Thoracic aorta (tissue), 2 donors: ENCODE measurements at regions not wholly inside any gene's neighbourhood (a gene's known extent, or its start where the extent isn't known, plus 50 kb on each side); places are given as distances from the start of the nearest gene placed in this dataset.

Source experiments
- ATAC-seq: fragments of 150-250 bp; one replicate; pipeline ENCODE4 v1.8.0; 2017; ENCODE audit warnings: low read depth; ENCODE audit not compliant: insufficient number of reproducible peaks, low FRiP score
- DNase-seq: peaks from one replicate; pipeline ENCODE4 v3.0.0-alpha.2; 2020; ENCODE audit warnings: low spot score
- H3K27ac ChIP-seq, 2 donors: fragments of 200-600 bp; sonication (generic); 1 replicate in 1 of 2; 2 replicates in 1 of 2; pipeline ENCODE4 v1.5.1; 2016; ENCODE audit warnings: mild to moderate bottlenecking in 2 of 2, moderate library complexity in 2 of 2
- H3K27me3 ChIP-seq: fragments of 200-600 bp; sonication (generic); replicated peaks from 2 replicates; pipeline ENCODE4 v1.6.0; 2016; ENCODE audit warnings: mild to moderate bottlenecking; ENCODE audit not compliant: insufficient read depth
- H3K36me3 ChIP-seq: fragments of 200-600 bp; sonication (generic); one replicate; pipeline ENCODE4 v1.5.1; 2016
- H3K4me1 ChIP-seq, 2 donors: fragments of 200-600 bp; sonication (generic); 1 replicate in 1 of 2; 2 replicates in 1 of 2; pipeline versions ENCODE4 v1.5.1 to v1.6.0; 2016; ENCODE audit warnings: low read depth in 2 of 2, mild to moderate bottlenecking in 1 of 2; ENCODE audit not compliant: control insufficient read depth in 1 of 2
- H3K4me3 ChIP-seq: fragments of 200-600 bp; sonication (generic); 2 replicates; pipeline ENCODE4 v1.5.1; 2016; ENCODE audit warnings: mild to moderate bottlenecking
- H3K9me3 ChIP-seq: fragments of 200-600 bp; sonication (generic); 2 replicates; pipeline ENCODE4 v1.5.1; 2016
- TF ChIP-seq, protein P1 (sequence below): fragments of 200-600 bp; sonication (generic); IDR thresholded peaks from one replicate; pipeline ENCODE4 v1.5.1; 2019; ENCODE audit warnings: antibody characterized with exemption

DNA sequence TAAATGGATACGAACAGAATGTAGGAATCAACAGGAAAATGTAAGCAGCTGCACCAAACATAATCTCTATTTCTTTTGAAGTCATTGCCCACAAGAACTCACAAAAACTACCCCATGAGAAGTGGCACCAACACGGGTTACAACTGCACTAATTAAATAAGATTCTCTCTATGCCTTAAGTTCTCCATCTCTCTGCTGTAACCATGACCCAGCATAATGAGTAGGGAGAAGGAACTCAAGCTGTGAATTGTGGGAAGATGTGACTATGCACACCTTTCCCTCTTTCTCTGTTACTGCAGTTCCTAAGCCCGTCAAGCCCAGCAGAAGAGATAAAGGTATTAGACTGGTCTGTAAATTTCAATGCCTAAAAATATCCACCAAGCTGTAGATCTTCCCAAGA is 614.0 kb downstream of the USP25 start:
- Histone ChIP-seq H3K27me3 (no peaks in the 10 kb centered on the region), H3K36me3 (no peaks in the 10 kb centered on the region), H3K9me3 (no peaks in the 10 kb centered on the region), H3K27ac (no peak overlapping the region), H3K4me1 (no peaks in the 10 kb centered on the region), H3K4me3 (no peak overlapping the region)
- DNase-seq: no peak
- TF ChIP-seq, protein P1, sequence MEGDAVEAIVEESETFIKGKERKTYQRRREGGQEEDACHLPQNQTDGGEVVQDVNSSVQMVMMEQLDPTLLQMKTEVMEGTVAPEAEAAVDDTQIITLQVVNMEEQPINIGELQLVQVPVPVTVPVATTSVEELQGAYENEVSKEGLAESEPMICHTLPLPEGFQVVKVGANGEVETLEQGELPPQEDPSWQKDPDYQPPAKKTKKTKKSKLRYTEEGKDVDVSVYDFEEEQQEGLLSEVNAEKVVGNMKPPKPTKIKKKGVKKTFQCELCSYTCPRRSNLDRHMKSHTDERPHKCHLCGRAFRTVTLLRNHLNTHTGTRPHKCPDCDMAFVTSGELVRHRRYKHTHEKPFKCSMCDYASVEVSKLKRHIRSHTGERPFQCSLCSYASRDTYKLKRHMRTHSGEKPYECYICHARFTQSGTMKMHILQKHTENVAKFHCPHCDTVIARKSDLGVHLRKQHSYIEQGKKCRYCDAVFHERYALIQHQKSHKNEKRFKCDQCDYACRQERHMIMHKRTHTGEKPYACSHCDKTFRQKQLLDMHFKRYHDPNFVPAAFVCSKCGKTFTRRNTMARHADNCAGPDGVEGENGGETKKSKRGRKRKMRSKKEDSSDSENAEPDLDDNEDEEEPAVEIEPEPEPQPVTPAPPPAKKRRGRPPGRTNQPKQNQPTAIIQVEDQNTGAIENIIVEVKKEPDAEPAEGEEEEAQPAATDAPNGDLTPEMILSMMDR: no peak
- no peak for ATAC-seq

- H3K4me1 ChIP-seq: no peaks in the 10 kb centered on the region
- H3K9me3 ChIP-seq: no peaks in the 10 kb centered on the region
- no peak for ATAC-seq
- TF ChIP-seq, protein P1: no peak
- no peak overlapping the region for H3K27ac ChIP-seq
- DNase-seq: no peak
- H3K27me3 ChIP-seq: no peaks in the 10 kb centered on the region
- no peak overlapping the region for H3K4me3 ChIP-seq
- no peaks in the 10 kb centered on the region for H3K36me3 ChIP-seq
These were observed 616.0 kb downstream of the USP25 start for GRCh38 chr21:16345757-16346156.

DNA sequence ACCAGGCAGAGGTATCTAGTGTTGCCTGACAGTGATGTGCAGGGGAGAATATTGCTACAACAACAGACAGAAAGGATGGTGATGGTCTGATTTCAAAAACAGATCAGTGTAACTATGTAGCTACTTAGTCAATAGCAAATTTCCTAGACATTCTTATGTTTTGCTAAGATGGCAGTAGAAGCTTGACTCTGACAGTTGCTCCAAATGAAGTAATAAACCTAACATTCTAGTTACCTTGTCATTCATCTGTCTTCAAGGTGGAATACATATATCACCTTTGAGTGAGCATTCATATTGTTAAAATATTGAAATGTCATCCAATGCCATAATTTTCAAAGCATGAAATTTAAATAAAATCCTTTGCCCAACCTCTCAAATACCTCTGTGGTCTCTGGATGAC is 617.4 kb downstream of the USP25 start:
- ATAC-seq (no peak), DNase-seq (no peak)
- H3K4me1 ChIP-seq: no peaks in the 10 kb centered on the region
- H3K36me3 ChIP-seq: no peaks in the 10 kb centered on the region
- no peaks in the 10 kb centered on the region for H3K27me3 ChIP-seq
- H3K4me3 ChIP-seq: no peak overlapping the region
- no peaks in the 10 kb centered on the region for H3K9me3 ChIP-seq
- H3K27ac ChIP-seq: no peak overlapping the region
- TF ChIP-seq, protein P1: no peak

- ATAC-seq: no peak
- Histone ChIP-seq H3K36me3 (no peaks in the 10 kb centered on the region), H3K27ac (no peak overlapping the region), H3K27me3 (no peaks in the 10 kb centered on the region), H3K4me1 (peaks cover 3 to 6% of the 10 kb centered on the region in 2 donors), H3K4me3 (no peak overlapping the region), H3K9me3 (no peaks in the 10 kb centered on the region)
- DNase-seq: no peak
- TF ChIP-seq, protein P1: no peak
These were observed 624.0 kb downstream of the USP25 start for GRCh38 chr21:16353764-16354163.

DNA sequence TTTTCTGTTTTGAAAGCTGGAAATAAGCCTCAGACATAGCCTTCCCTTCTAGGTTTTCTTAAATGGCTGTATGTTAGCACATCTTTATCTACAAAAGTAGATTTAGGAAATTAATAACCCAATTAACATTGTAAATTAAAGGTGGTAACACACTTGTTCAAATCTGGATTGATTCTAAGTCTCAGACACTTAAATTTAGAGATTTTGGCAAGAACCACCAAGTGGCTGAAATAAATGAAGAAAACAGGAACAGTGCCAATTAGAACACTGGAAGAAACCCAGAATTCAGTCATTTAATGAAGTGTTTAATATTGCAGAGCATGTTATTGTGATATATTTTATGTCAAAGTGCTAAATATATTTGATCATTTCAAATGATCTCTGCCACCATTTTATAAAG is 628.2 kb downstream of the USP25 start:
- Histone ChIP-seq H3K27me3 (no peaks in the 10 kb centered on the region), H3K4me3 (no peak overlapping the region), H3K4me1 (peaks cover 3 to 6% of the 10 kb centered on the region in 2 donors), H3K9me3 (peaks cover 4% of the 10 kb centered on the region), H3K27ac (no peak overlapping the region), H3K36me3 (no peaks in the 10 kb centered on the region)
- TF ChIP-seq, protein P1: no peak
- DNase-seq: no peak
- no peak for ATAC-seq
